HL-60 (cell line): ENCODE measurements at regions not wholly inside any gene's neighbourhood (a gene's known extent, or its start where the extent isn't known, plus 50 kb on each side); places are given as distances from the start of the nearest gene placed in this dataset.

ENCODE experiments used
- DNase-seq, 2 experiments: peaks; one replicate each; pipeline ENCODE4 v3.0.0-alpha.2; 2010 to 2020; ENCODE audit warnings: low read depth in 1 of 2, low spot score in 1 of 2
- H3K27ac ChIP-seq: fragments of 250-450 bp; sonication (Bioruptor Pico); replicated peaks from 2 replicates; pipeline ENCODE4 v1.5.1; 2020; ENCODE audit warnings: mild to moderate bottlenecking, moderate library complexity
- H3K27me3 ChIP-seq: fragments of 250-450 bp; sonication (Bioruptor Pico); 2 replicates; pipeline ENCODE4 v1.5.1; 2021; ENCODE audit warnings: mild to moderate bottlenecking, moderate library complexity; ENCODE audit not compliant: insufficient read depth, poor library complexity, severe bottlenecking
- H3K4me3 ChIP-seq: replicated peaks from 2 replicates; pipeline ENCODE4 v1.5.1; 2011; ENCODE audit warnings: mild to moderate bottlenecking, control low read depth, low read length; ENCODE audit not compliant: insufficient read depth
- GABPA ChIP-seq: IDR thresholded peaks from 2 replicates; pipeline ENCODE4 v1.6.1; 2012; ENCODE audit warnings: low read depth
- POLR2AphosphoS5 ChIP-seq: IDR thresholded peaks from 2 replicates; pipeline ENCODE4 v1.6.1; 2012; ENCODE audit warnings: low read depth
- SPI1 ChIP-seq: IDR thresholded peaks from 2 replicates; pipeline ENCODE4 v1.6.1; 2012; ENCODE audit warnings: low read depth, mild to moderate bottlenecking, borderline replicate concordance
- TF ChIP-seq, protein P1 (sequence below): IDR thresholded peaks from 2 replicates; pipeline ENCODE4 v1.6.1; 2012; ENCODE audit warnings: low read depth; ENCODE audit not compliant: insufficient replicate concordance
- TF ChIP-seq, protein P2 (sequence below): IDR thresholded peaks from one replicate; pipeline ENCODE4 v1.5.1; 2011; ENCODE audit warnings: low read length, control low read depth, inconsistent platforms; ENCODE audit not compliant: insufficient read depth

DNA sequence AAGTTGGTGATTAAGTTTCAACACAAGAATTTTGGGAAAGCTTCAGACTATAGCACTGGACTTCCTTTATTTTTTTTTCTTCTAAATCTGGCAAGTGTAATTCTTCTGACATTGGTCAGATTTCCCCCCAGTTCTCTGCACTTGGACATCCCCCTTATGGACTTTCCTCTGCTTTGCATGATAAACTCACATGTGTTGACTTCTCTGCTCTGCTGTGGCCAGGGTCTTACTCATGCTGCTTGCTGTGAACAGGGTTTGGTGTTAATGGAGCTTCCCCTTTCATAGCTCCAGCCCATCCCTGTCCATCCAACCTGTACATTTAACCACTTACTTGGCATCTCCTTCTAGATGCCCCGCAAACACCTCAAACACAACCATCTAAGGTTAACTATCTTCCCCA, 70.5 kb upstream of the SPATA13 start:
- TF ChIP-seq SPI1 (no peak), POLR2AphosphoS5 (no peak), GABPA (no peak)
- TF ChIP-seq, protein P1, sequence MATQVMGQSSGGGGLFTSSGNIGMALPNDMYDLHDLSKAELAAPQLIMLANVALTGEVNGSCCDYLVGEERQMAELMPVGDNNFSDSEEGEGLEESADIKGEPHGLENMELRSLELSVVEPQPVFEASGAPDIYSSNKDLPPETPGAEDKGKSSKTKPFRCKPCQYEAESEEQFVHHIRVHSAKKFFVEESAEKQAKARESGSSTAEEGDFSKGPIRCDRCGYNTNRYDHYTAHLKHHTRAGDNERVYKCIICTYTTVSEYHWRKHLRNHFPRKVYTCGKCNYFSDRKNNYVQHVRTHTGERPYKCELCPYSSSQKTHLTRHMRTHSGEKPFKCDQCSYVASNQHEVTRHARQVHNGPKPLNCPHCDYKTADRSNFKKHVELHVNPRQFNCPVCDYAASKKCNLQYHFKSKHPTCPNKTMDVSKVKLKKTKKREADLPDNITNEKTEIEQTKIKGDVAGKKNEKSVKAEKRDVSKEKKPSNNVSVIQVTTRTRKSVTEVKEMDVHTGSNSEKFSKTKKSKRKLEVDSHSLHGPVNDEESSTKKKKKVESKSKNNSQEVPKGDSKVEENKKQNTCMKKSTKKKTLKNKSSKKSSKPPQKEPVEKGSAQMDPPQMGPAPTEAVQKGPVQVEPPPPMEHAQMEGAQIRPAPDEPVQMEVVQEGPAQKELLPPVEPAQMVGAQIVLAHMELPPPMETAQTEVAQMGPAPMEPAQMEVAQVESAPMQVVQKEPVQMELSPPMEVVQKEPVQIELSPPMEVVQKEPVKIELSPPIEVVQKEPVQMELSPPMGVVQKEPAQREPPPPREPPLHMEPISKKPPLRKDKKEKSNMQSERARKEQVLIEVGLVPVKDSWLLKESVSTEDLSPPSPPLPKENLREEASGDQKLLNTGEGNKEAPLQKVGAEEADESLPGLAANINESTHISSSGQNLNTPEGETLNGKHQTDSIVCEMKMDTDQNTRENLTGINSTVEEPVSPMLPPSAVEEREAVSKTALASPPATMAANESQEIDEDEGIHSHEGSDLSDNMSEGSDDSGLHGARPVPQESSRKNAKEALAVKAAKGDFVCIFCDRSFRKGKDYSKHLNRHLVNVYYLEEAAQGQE = no peak
- TF ChIP-seq, protein P2, sequence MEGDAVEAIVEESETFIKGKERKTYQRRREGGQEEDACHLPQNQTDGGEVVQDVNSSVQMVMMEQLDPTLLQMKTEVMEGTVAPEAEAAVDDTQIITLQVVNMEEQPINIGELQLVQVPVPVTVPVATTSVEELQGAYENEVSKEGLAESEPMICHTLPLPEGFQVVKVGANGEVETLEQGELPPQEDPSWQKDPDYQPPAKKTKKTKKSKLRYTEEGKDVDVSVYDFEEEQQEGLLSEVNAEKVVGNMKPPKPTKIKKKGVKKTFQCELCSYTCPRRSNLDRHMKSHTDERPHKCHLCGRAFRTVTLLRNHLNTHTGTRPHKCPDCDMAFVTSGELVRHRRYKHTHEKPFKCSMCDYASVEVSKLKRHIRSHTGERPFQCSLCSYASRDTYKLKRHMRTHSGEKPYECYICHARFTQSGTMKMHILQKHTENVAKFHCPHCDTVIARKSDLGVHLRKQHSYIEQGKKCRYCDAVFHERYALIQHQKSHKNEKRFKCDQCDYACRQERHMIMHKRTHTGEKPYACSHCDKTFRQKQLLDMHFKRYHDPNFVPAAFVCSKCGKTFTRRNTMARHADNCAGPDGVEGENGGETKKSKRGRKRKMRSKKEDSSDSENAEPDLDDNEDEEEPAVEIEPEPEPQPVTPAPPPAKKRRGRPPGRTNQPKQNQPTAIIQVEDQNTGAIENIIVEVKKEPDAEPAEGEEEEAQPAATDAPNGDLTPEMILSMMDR = no peak
- H3K27me3 ChIP-seq = no peaks in the 10 kb centered on the region
- H3K4me3 ChIP-seq = no peak overlapping the region
- no peak for DNase-seq
- H3K27ac ChIP-seq = no peak overlapping the region

DNA sequence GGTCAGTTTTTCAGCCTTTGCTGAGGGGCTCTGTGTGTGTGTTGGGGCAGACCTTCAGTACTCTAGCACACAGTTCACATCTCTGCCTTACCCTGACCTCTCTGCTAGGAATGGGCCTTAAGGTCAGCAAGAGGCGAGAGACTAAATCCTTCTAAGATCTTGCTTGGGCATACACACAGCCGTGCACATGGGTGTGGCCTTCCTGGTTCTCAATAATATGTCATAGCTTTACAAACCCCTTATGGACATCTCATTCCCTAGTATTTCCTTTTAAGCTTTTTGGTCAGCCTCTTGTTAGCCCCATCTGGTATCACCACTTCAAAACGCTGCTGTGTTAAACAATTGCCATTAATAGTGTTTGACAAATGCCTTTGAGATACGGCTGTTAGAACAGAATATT, 69.4 kb upstream of the SPATA13 start:
- no peak for DNase-seq
- Histone ChIP-seq H3K27ac (no peak overlapping the region), H3K27me3 (no peaks in the 10 kb centered on the region), H3K4me3 (no peak overlapping the region)
- TF ChIP-seq POLR2AphosphoS5 (no peak), SPI1 (no peak), GABPA (no peak)
- TF ChIP-seq, protein P2 = no peak
- TF ChIP-seq, protein P1 = no peak

DNA sequence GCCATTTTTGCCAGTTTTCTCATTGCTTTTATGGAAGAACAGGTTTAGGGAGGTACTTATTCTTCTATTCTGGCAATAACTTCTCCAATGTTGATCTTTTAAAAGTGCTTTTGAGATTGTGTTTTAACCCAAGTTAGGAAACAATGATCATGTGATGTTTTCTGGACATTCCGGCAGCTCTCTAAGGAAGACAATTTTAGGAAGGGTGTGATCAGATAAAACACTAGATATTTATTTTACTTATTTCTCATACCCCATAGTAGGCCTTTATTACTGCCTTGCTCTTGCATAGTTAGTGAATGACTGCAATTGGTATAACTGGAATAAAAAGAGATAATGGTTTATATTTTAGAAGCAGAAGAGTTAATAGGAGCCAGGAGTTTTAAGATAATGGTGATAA, 68.4 kb upstream of the SPATA13 start:
- TF ChIP-seq, protein P1 = no peak
- TF ChIP-seq POLR2AphosphoS5 (no peak), SPI1 (no peak), GABPA (no peak)
- TF ChIP-seq, protein P2 = no peak
- no peak overlapping the region for H3K27ac ChIP-seq
- no peak for DNase-seq
- H3K4me3 ChIP-seq = no peak overlapping the region
- H3K27me3 ChIP-seq = no peaks in the 10 kb centered on the region
